Muscle layer of duodenum (tissue), 2 donors: ENCODE measurements at regions not wholly inside any gene's neighbourhood (a gene's known extent, or its start where the extent isn't known, plus 50 kb on each side); places are given as distances from the start of the nearest gene placed in this dataset.
"Not testable (repeated sequence)": the region's sequence is repeated elsewhere in the genome, so short reads cannot be mapped to it uniquely, and the experiment has no call there.

ENCODE experiments used
- H3K27ac ChIP-seq: one replicate; pipeline ENCODE4 v1.7.0; 2013; ENCODE audit warnings: mild to moderate bottlenecking, low read length
- H3K27me3 ChIP-seq: one replicate; pipeline ENCODE4 v1.7.0; 2013; ENCODE audit warnings: low read depth, mild to moderate bottlenecking, control low read depth, low read length
- H3K36me3 ChIP-seq, 2 donors: one replicate each; pipeline ENCODE4 v1.7.0; 2013; ENCODE audit warnings: low read length in 2 of 2, control low read depth in 1 of 2, mild to moderate bottlenecking in 1 of 2; ENCODE audit not compliant: insufficient read depth in 2 of 2, control insufficient read depth in 1 of 2
- H3K4me1 ChIP-seq, 2 donors: one replicate each; pipeline ENCODE4 v1.7.0; 2013; ENCODE audit warnings: low read length in 2 of 2, mild to moderate bottlenecking in 2 of 2, control low read depth in 1 of 2, moderate library complexity in 1 of 2; ENCODE audit not compliant: insufficient read depth in 2 of 2, control insufficient read depth in 1 of 2
- H3K4me3 ChIP-seq, 2 donors: one replicate each; pipeline ENCODE4 v1.7.0; 2013; ENCODE audit warnings: low read length in 2 of 2, low read depth in 1 of 2, mild to moderate bottlenecking in 1 of 2
- H3K9me3 ChIP-seq, 2 donors: one replicate each; pipeline ENCODE4 v1.7.0; 2013; ENCODE audit warnings: low read length in 2 of 2, control low read depth in 1 of 2, mild to moderate bottlenecking in 1 of 2; ENCODE audit not compliant: control insufficient read depth in 1 of 2
- donor health status: healthy.

- Histone ChIP-seq H3K4me1 (no peaks in the 10 kb centered on the region), H3K4me3 (no peak overlapping the region), H3K27me3 (no peaks in the 10 kb centered on the region), H3K9me3 (no peaks in the 10 kb centered on the region), H3K27ac (no peak overlapping the region), H3K36me3 (no peaks in the 10 kb centered on the region)
Observed at GRCh38 chr2:65605743-65606058, 173.3 kb upstream of the SPRED2 start.

- Histone ChIP-seq H3K36me3 (no peaks in the 10 kb centered on the region), H3K4me1 (no peaks in the 10 kb centered on the region), H3K27me3 (no peaks in the 10 kb centered on the region), H3K27ac (no peak overlapping the region), H3K4me3 (no peak overlapping the region), H3K9me3 (no peaks in the 10 kb centered on the region)
Observed at GRCh38 chr2:65605058-65605742, 172.8 kb upstream of the SPRED2 start.

- Histone ChIP-seq H3K27me3 (no peaks in the 10 kb centered on the region), H3K36me3 (no peaks in the 10 kb centered on the region), H3K4me1 (no peaks in the 10 kb centered on the region), H3K4me3 (no peak overlapping the region), H3K27ac (no peak overlapping the region), H3K9me3 (no peaks in the 10 kb centered on the region)
Observed at GRCh38 chr2:65604246-65604645, 171.8 kb upstream of the SPRED2 start.

GRCh38 chr2:65602603-65603235, 170.3 kb upstream of the SPRED2 start:
- Histone ChIP-seq H3K4me3 (no peak overlapping the region), H3K9me3 (no peaks in the 10 kb centered on the region), H3K27me3 (no peaks in the 10 kb centered on the region), H3K4me1 (no peaks in the 10 kb centered on the region), H3K36me3 (no peaks in the 10 kb centered on the region), H3K27ac (no peak overlapping the region)

GRCh38 chr2:65600871-65601270, 168.5 kb upstream of the SPRED2 start:
- H3K4me3 ChIP-seq, H3K27me3 ChIP-seq, H3K4me1 ChIP-seq, H3K27ac ChIP-seq, H3K36me3 ChIP-seq, H3K9me3 ChIP-seq: not testable (repeated sequence)

GRCh38 chr2:65600351-65600750, 168.0 kb upstream of the SPRED2 start:
- not testable (repeated sequence) for H3K4me1 ChIP-seq, H3K27me3 ChIP-seq, H3K36me3 ChIP-seq, H3K4me3 ChIP-seq, H3K9me3 ChIP-seq, H3K27ac ChIP-seq

GRCh38 chr2:65599693-65600092, 167.3 kb upstream of the SPRED2 start:
- Histone ChIP-seq H3K36me3 (no peaks in the 10 kb centered on the region), H3K4me1 (no peaks in the 10 kb centered on the region), H3K9me3 (no peaks in the 10 kb centered on the region), H3K27me3 (no peaks in the 10 kb centered on the region), H3K4me3 (no peak overlapping the region), H3K27ac (no peak overlapping the region)

GRCh38 chr2:65598996-65599395, 166.6 kb upstream of the SPRED2 start:
- H3K27ac ChIP-seq, result no peak overlapping the region
- H3K27me3 ChIP-seq, result no peaks in the 10 kb centered on the region
- H3K36me3 ChIP-seq, result no peaks in the 10 kb centered on the region

GRCh38 chr2:65598264-65598663, 165.9 kb upstream of the SPRED2 start:
- Histone ChIP-seq H3K9me3 (no peaks in the 10 kb centered on the region), H3K27ac (no peak overlapping the region), H3K4me1 (no peaks in the 10 kb centered on the region), H3K36me3 (no peaks in the 10 kb centered on the region), H3K27me3 (no peaks in the 10 kb centered on the region), H3K4me3 (no peak overlapping the region)

More at GRCh38 chr2:65598996-65599395, 166.6 kb upstream of the SPRED2 start:
- no peaks in the 10 kb centered on the region for H3K9me3 ChIP-seq
- no peak overlapping the region for H3K4me3 ChIP-seq
- no peaks in the 10 kb centered on the region for H3K4me1 ChIP-seq

GRCh38 chr2:65595630-65596029, 163.2 kb upstream of the SPRED2 start:
- Histone ChIP-seq H3K36me3 (no peaks in the 10 kb centered on the region), H3K27me3 (no peaks in the 10 kb centered on the region)

GRCh38 chr2:65594150-65594549, 161.8 kb upstream of the SPRED2 start:
- H3K27me3 ChIP-seq, result no peaks in the 10 kb centered on the region
- no peak overlapping the region for H3K4me3 ChIP-seq
- H3K9me3 ChIP-seq, result no peaks in the 10 kb centered on the region
- no peaks in the 10 kb centered on the region for H3K4me1 ChIP-seq
- no peaks in the 10 kb centered on the region for H3K36me3 ChIP-seq
- no peak overlapping the region for H3K27ac ChIP-seq

More at GRCh38 chr2:65595630-65596029, 163.2 kb upstream of the SPRED2 start:
- Histone ChIP-seq H3K9me3 (no peaks in the 10 kb centered on the region), H3K27ac (no peak overlapping the region), H3K4me1 (no peaks in the 10 kb centered on the region), H3K4me3 (no peak overlapping the region)

- no peaks in the 10 kb centered on the region for H3K27me3 ChIP-seq
- H3K27ac ChIP-seq, result no peak overlapping the region
- H3K4me1 ChIP-seq, result no peaks in the 10 kb centered on the region
- H3K9me3 ChIP-seq, result no peaks in the 10 kb centered on the region
- no peaks in the 10 kb centered on the region for H3K36me3 ChIP-seq
- H3K4me3 ChIP-seq, result no peak overlapping the region
Observed at GRCh38 chr2:65589667-65590066, 157.3 kb upstream of the SPRED2 start.
